ENCODE measurements at regions not wholly inside any gene's neighbourhood (a gene's known extent, or its start where the extent isn't known, plus 50 kb on each side); places are given as distances from the start of the nearest gene placed in this dataset.

DNA sequence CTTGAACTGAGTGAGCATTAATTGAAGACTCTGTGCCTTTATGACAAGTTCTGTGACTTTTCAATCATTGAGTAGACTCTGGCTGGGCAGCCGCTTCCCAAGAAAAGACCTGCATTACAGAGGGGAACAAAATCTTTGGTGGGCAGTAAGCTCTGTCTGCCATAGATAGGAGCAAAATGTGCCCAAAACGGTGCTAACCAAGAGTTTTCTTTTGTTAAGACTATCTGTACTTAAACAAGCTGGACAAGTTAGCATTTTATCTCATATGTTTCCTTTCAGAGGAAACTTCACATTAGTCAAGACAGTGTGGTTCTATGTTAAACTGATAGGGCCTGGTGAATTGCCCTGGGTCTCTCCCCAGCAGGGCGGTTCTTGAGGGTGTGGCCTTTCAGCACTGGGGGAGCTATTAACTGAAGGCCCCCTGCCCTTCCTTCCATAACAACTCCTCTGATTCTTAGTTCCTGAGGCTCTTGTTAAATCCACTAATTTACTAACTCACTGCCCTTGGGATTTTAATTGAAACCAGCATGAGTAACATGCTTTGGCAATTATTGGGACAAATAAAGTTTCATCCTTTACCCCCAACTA lies 219.6 kb downstream of the KTN1 start:
- TF ChIP-seq, protein P1, sequence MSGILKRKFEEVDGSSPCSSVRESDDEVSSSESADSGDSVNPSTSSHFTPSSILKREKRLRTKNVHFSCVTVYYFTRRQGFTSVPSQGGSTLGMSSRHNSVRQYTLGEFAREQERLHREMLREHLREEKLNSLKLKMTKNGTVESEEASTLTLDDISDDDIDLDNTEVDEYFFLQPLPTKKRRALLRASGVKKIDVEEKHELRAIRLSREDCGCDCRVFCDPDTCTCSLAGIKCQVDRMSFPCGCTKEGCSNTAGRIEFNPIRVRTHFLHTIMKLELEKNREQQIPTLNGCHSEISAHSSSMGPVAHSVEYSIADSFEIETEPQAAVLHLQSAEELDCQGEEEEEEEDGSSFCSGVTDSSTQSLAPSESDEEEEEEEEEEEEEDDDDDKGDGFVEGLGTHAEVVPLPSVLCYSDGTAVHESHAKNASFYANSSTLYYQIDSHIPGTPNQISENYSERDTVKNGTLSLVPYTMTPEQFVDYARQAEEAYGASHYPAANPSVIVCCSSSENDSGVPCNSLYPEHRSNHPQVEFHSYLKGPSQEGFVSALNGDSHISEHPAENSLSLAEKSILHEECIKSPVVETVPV (CRISPR knock-in tag; IDR thresholded peaks at IDR 0.05) = no peak
- no peak for TF ChIP-seq RARB (CRISPR knock-in tag; IDR thresholded peaks at IDR 0.05)
- no peak for TF ChIP-seq ZNF8 (CRISPR knock-in tag; IDR thresholded peaks at IDR 0.05)
- TF ChIP-seq ZNF70 (CRISPR knock-in tag; IDR thresholded peaks at IDR 0.05) = no peak
- no peak for TF ChIP-seq ESRRG (CRISPR knock-in tag; IDR thresholded peaks at IDR 0.05)
- TF ChIP-seq BACH2 (CRISPR knock-in tag; IDR thresholded peaks at IDR 0.05; ENCODE audit: borderline replicate concordance) = no peak
- TF ChIP-seq TOX (CRISPR knock-in tag; IDR thresholded peaks at IDR 0.05; ENCODE audit: borderline replicate concordance) = no peak
- no peak for TF ChIP-seq ZC3H10 (CRISPR knock-in tag; IDR thresholded peaks at IDR 0.05)
- TF ChIP-seq ZFP3 (CRISPR knock-in tag; IDR thresholded peaks at IDR 0.05) = no peak
- no peak for TF ChIP-seq SNAI2 (CRISPR knock-in tag; IDR thresholded peaks at IDR 0.05)

Measured in SK-N-SH treated with all-trans-retinoic acid at 6 μM for 48 hours (cell line).